K562 (cell line): ENCODE measurements at regions not wholly inside any gene's neighbourhood (a gene's known extent, or its start where the extent isn't known, plus 50 kb on each side); places are given as distances from the start of the nearest gene placed in this dataset.

ENCODE experiments used
- ATAC-seq: fragments of 200-7000 bp; cut with Tn5 transposase; 3 replicates; pipeline ENCODE4 v1.9.1; 2020; ENCODE audit warnings: moderate library complexity
- BruUV-seq: library from RNA; stranded (reverse); fragments of 400-500 nt; replicated peaks from 2 replicates; lab custom pipeline; 2021; lab: Mats Ljungman, UMichigan
- CTCF ChIA-PET: fragments of 300-600 bp; formaldehyde crosslinking; extraction: SDS; loops from one replicate; lab custom pipeline; 2021; ENCODE audit warnings: low intra/inter-chr PET ratio; lab: Yijun Ruan, JAX
- POLR2A ChIA-PET: fragments of 300-600, 350-650 bp; sonication (Branson Sonifier 250); formaldehyde crosslinking; extraction: SDS; loops from one replicate; lab custom pipeline; 2021; ENCODE audit warnings: antibody characterized with exemption, inconsistent platforms; lab: Yijun Ruan, JAX
- DNase-seq, 4 experiments: peaks; one replicate each; pipeline versions ENCODE4 v3.0.0 to v3.0.0-alpha.2; 2011 to 2018; ENCODE audit warnings: low spot score in 3 of 4, mixed read lengths in 3 of 4; ENCODE audit errors: extremely low read depth in 1 of 4
- FAIRE-seq: peaks from 2 replicates; lab custom pipeline; 2011; peaks lifted over from hg19 to GRCh38; lab: Jason Lieb, UNC
- H2AFZ ChIP-seq: 2 replicates; pipeline ENCODE4 v1.6.0; 2011; ENCODE audit warnings: low read depth, low read length, control low read depth, inconsistent platforms
- H3K27ac ChIP-seq: fragments of 200-600 bp; 3 replicates; pipeline ENCODE4 v1.8.0; 2011; ENCODE audit warnings: low read depth, mild to moderate bottlenecking, control low read depth, inconsistent platforms, low read length, moderate library complexity, mixed read lengths; ENCODE audit errors: extremely low read depth
- H3K27me3 ChIP-seq, 2 experiments: fragments of 300-600 bp in 1 of 2; 2 replicates in 1 of 2; 3 replicates in 1 of 2; pipeline versions ENCODE4 v1.6.0 to v1.8.0; 2011; ENCODE audit warnings: inconsistent platforms in 2 of 2, low read length in 2 of 2, mild to moderate bottlenecking in 1 of 2, mixed read lengths in 1 of 2, moderate library complexity in 1 of 2; ENCODE audit not compliant: control insufficient read depth in 2 of 2, insufficient read depth in 2 of 2
- H3K36me3 ChIP-seq: fragments of 300-600 bp; 3 replicates; pipeline ENCODE4 v1.8.0; 2011; ENCODE audit warnings: mild to moderate bottlenecking, low read length, inconsistent platforms; ENCODE audit not compliant: control insufficient read depth, insufficient read depth
- H3K4me1 ChIP-seq, 2 experiments: fragments of 200-600 bp in 1 of 2; replicated peaks in 1 of 2; 2 replicates in 1 of 2; 3 replicates in 1 of 2; pipeline versions ENCODE4 v1.5.1 to v1.8.0; 2011; ENCODE audit warnings: inconsistent platforms in 2 of 2, low read length in 2 of 2, mild to moderate bottlenecking in 1 of 2, mixed read lengths in 1 of 2, moderate library complexity in 1 of 2; ENCODE audit not compliant: control insufficient read depth in 2 of 2, insufficient read depth in 2 of 2
- H3K4me2 ChIP-seq: 2 replicates; pipeline ENCODE4 v1.6.1; 2011; ENCODE audit warnings: low read length, control low read depth, inconsistent platforms, mixed read lengths; ENCODE audit not compliant: insufficient read depth
- H3K4me3 ChIP-seq: fragments of 200-600 bp; sonication (generic), shearing (Covaris generic); 2 replicates; pipeline ENCODE4 v1.5.1; 2016; ENCODE audit warnings: control low read depth, inconsistent platforms
- H3K79me2 ChIP-seq: fragments of 200-600 bp; 3 replicates; pipeline ENCODE4 v1.8.0; 2011; ENCODE audit warnings: low read length, inconsistent platforms; ENCODE audit not compliant: control insufficient read depth, insufficient read depth
- H3K9ac ChIP-seq, 2 experiments: 2 replicates each; pipeline versions ENCODE4 v1.6.0 to v1.6.1; 2011; ENCODE audit warnings: low read depth in 2 of 2, low read length in 2 of 2, control low read depth in 1 of 2, inconsistent platforms in 1 of 2, mild to moderate bottlenecking in 1 of 2, mixed read lengths in 1 of 2; ENCODE audit not compliant: insufficient read depth in 1 of 2
- H3K9me1 ChIP-seq: one replicate; pipeline ENCODE4 v1.6.0; 2011; ENCODE audit warnings: inconsistent platforms, mild to moderate bottlenecking, low read length, moderate library complexity; ENCODE audit not compliant: control insufficient read depth, insufficient read depth
- H3K9me3 ChIP-seq: replicated peaks from 2 replicates; pipeline ENCODE4 v1.5.1; 2011; ENCODE audit warnings: low read depth, low read length, inconsistent platforms; ENCODE audit not compliant: control insufficient read depth, insufficient read depth
- H4K20me1 ChIP-seq: replicated peaks from 2 replicates; pipeline ENCODE4 v1.6.1; 2011; ENCODE audit warnings: low read length, inconsistent platforms, mixed read lengths; ENCODE audit not compliant: control insufficient read depth, insufficient read depth
- ASH1L ChIP-seq: fragments of 450-650 bp; IDR thresholded peaks from 2 replicates; pipeline ENCODE4 v1.6.1; 2018; ENCODE audit warnings: borderline replicate concordance, mild to moderate bottlenecking, low read depth; ENCODE audit not compliant: partially characterized antibody
- GATA2 ChIP-seq: sonication (generic); formaldehyde crosslinking; IDR thresholded peaks from 2 replicates; pipeline ENCODE4 v1.4.0; 2020; ENCODE audit warnings: mild to moderate bottlenecking, missing genetic modification reagents
- PHB ChIP-seq: fragments of 250-450 bp; sonication (Bioruptor Pico); IDR thresholded peaks from 2 replicates; pipeline ENCODE4 v1.5.0; 2021
- RBM14 ChIP-seq: fragments of 200-400 bp; formaldehyde crosslinking; IDR thresholded peaks from 2 replicates; pipeline ENCODE4 v1.6.1; 2018; ENCODE audit warnings: low read depth, mild to moderate bottlenecking, low read length, moderate library complexity, borderline replicate concordance; ENCODE audit not compliant: insufficient read depth
- TARDBP ChIP-seq: fragments of 450-650 bp; IDR thresholded peaks from 2 replicates; pipeline ENCODE4 v1.6.1; 2016
- ZBTB12 ChIP-seq: fragments of 250-450 bp; sonication (Bioruptor Pico); IDR thresholded peaks from 2 replicates; pipeline ENCODE4 v1.4.0; 2020
- ZNF23 ChIP-seq: fragments of 250-450 bp; sonication (Bioruptor Pico); IDR thresholded peaks from 2 replicates; pipeline ENCODE4 v1.4.0; 2020; ENCODE audit warnings: mild to moderate bottlenecking
- WGBS: fragments of 100-300 bp; shearing (Covaris generic); methylation state at CpG from one replicate; pipeline ENCODE4 v1.1.6; 2016; ENCODE audit warnings: low coverage, mixed read lengths; ENCODE audit not compliant: insufficient coverage; ENCODE audit errors: missing lambda C conversion rate; 5-methylcytosine and 5-hydroxymethylcytosine counted together
- in situ Hi-C: fragments of 300-500 bp; cut with MboI; formaldehyde crosslinking; loops from 4 replicates; pipeline ENCODE4 v1.15.0; 2018; ENCODE audit warnings: inconsistent platforms, mixed read lengths
- intact Hi-C: fragments of 100-400 bp; cut with micrococcal nuclease; formaldehyde crosslinking; loops from 2 replicates; pipeline ENCODE4 v1.14.2; 2022
- TF ChIP-seq, protein P1 (sequence below): sonication (generic); formaldehyde crosslinking; IDR thresholded peaks from 2 replicates; pipeline ENCODE4 v1.8.0; 2022; ENCODE audit warnings: mild to moderate bottlenecking, low read depth, missing genetic modification reagents

DNA sequence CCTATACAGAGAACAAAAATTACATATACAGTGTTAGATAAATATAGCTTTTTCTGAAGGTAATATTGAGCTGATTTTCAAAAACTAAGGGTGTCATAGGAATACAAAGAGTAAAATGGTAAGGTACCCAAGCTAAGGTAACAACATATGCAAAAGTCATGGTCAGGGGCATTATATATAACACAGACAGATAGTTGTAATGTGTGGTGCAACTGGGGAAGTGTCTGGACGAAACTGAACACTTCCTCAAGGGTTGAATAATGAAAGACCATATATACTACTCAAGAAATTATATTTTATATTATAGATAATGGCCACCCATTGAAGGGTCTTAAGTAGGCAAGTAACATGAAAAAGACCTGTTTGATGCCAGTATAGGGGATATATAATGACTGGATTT lies 262.1 kb upstream of the CXXC4 start:
- ChIA-PET CTCF (no interaction called here), POLR2A (no interaction called here)
- no peaks in the 10 kb centered on the region for H3K4me1 ChIP-seq
- BruUV-seq, result no TSS peak
- no peak overlapping the region for H3K4me2 ChIP-seq
- H3K4me3 ChIP-seq, result no peak overlapping the region
- WGBS, result 0% methylated on average over 1 of the region's 1 CpG
- in situ Hi-C loops (no loop called here), intact Hi-C loops (no loop called here)
- no peak for ATAC-seq
- TF ChIP-seq GATA2 (CRISPR knock-in tag) (no peak), TARDBP (no peak), ZBTB12 (CRISPR knock-in tag) (no peak), ASH1L (no peak), PHB (no peak), ZNF23 (no peak), RBM14 (no peak)
- TF ChIP-seq, protein P1, sequence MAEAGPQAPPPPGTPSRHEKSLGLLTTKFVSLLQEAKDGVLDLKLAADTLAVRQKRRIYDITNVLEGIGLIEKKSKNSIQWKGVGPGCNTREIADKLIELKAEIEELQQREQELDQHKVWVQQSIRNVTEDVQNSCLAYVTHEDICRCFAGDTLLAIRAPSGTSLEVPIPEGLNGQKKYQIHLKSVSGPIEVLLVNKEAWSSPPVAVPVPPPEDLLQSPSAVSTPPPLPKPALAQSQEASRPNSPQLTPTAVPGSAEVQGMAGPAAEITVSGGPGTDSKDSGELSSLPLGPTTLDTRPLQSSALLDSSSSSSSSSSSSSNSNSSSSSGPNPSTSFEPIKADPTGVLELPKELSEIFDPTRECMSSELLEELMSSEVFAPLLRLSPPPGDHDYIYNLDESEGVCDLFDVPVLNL (CRISPR knock-in tag), result no peak
- no peaks in the 10 kb centered on the region for H3K27me3 ChIP-seq
- DNase-seq, result no peak
- H3K9me1 ChIP-seq, result no peaks in the 10 kb centered on the region
- H3K79me2 ChIP-seq, result no peaks in the 10 kb centered on the region
- FAIRE-seq, result no peak
- no peak overlapping the region for H3K27ac ChIP-seq
- no peak overlapping the region for H3K9ac ChIP-seq
- H4K20me1 ChIP-seq, result no peaks in the 10 kb centered on the region
- H3K9me3 ChIP-seq, result no peaks in the 10 kb centered on the region
- H2AFZ ChIP-seq, result no peak overlapping the region
- H3K36me3 ChIP-seq, result no peaks in the 10 kb centered on the region
